OCI-LY7 (cell line): ENCODE measurements at regions not wholly inside any gene's neighbourhood (a gene's known extent, or its start where the extent isn't known, plus 50 kb on each side); places are given as distances from the start of the nearest gene placed in this dataset.

Source experiments
- EZH2phosphoT487 ChIP-seq: fragments of 200-600 bp; sonication (generic); IDR thresholded peaks from 2 replicates; pipeline ENCODE4 v1.6.1; 2018; ENCODE audit warnings: low read depth, borderline replicate concordance, mild to moderate bottlenecking, mixed run types, antibody characterized with exemption, low read length, moderate library complexity, mixed read lengths
- TF ChIP-seq, protein P1 (sequence below): fragments of 200-600 bp; sonication (generic); conservative IDR thresholded peaks from 2 replicates; pipeline ENCODE4 v1.5.1; 2014; ENCODE audit warnings: mild to moderate bottlenecking, antibody characterized with exemption, low read length, moderate library complexity, mixed read lengths

DNA sequence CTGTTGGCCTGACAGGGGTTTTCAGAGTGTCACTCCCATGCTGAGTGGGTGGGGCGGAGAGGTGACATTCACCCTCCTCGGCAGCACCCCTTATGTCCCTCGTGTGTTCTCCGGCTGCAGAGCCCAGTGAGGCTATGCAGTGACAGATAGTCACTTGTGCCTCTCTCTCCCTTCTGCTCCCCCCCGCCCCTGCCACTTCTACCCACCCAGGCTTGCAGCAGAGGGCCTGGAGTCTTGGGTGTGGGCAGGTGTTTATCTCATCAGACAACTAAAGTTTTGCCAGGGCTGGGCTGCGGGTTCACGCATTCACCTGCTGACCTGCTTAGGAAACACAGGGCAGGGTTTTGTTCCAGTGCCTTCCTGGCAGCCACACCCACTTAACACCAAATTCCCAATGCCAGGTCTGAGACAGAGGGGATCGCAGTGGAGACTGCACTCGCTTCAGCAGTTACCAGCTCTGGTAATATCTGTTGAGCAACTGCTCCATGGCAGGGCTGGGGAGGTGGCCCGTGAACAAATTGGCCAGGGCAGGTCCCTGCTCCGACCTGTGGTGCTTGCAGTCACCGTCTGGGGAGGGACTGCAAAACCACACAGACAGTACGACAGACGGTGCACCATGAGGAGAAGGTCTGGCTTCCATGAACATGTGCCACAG lies 50.5 kb upstream of the ADA2 start:
- TF ChIP-seq, protein P1, sequence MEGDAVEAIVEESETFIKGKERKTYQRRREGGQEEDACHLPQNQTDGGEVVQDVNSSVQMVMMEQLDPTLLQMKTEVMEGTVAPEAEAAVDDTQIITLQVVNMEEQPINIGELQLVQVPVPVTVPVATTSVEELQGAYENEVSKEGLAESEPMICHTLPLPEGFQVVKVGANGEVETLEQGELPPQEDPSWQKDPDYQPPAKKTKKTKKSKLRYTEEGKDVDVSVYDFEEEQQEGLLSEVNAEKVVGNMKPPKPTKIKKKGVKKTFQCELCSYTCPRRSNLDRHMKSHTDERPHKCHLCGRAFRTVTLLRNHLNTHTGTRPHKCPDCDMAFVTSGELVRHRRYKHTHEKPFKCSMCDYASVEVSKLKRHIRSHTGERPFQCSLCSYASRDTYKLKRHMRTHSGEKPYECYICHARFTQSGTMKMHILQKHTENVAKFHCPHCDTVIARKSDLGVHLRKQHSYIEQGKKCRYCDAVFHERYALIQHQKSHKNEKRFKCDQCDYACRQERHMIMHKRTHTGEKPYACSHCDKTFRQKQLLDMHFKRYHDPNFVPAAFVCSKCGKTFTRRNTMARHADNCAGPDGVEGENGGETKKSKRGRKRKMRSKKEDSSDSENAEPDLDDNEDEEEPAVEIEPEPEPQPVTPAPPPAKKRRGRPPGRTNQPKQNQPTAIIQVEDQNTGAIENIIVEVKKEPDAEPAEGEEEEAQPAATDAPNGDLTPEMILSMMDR = no peak
- no peak for TF ChIP-seq EZH2phosphoT487
